ENCODE measurements at regions not wholly inside any gene's neighbourhood (a gene's known extent, or its start where the extent isn't known, plus 50 kb on each side); places are given as distances from the start of the nearest gene placed in this dataset.

GRCh38 chr5:130627145-130627544 lies 537.9 kb downstream of the HINT1 start:
- TF ChIP-seq CTCF (IDR thresholded peaks at IDR 0.05) (no peak), POLR2A (IDR thresholded peaks at IDR 0.05) (no peak)

Data from uterus (tissue), 2 donors.